ENCODE measurements at regions not wholly inside any gene's neighbourhood (a gene's known extent, or its start where the extent isn't known, plus 50 kb on each side); places are given as distances from the start of the nearest gene placed in this dataset.

GRCh38 chr22:26777156-26777801, 119.9 kb downstream of the MIAT start:
- TF ChIP-seq JUND (IDR thresholded peaks at IDR 0.05; ENCODE audit: low read depth): no peak
- peak; percentile 26 to 88 for DNase-seq (ENCODE audit: low read depth in 1 of 2, low spot score in 1 of 2)
- in situ Hi-C loops (cut with HindIII; ENCODE audit: low pct_unique_long_range_greater_than_20kb, low sequenced_read_pairs): no loop called here

DNA sequence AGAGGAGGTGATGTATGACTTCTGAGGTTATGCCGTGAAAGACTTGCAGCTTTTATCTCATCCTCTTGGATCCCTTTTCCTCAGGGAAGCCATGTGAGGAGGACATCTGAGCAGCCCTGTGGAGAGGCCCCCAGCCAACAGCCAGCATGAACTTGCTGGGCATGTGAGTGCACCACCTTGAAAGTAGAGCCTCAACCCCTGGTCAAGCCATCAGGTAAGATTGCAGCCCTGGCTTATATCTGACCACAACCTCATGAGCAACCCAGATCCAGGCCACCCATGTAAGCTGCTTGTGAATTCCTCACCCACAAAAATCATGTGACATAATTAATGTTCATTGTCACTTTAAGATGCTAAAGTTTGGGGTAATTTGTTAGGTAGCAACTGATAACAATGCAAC, 121.0 kb downstream of the MIAT start:
- in situ Hi-C loops (cut with HindIII; ENCODE audit: low pct_unique_long_range_greater_than_20kb, low sequenced_read_pairs): no loop called here

DNA sequence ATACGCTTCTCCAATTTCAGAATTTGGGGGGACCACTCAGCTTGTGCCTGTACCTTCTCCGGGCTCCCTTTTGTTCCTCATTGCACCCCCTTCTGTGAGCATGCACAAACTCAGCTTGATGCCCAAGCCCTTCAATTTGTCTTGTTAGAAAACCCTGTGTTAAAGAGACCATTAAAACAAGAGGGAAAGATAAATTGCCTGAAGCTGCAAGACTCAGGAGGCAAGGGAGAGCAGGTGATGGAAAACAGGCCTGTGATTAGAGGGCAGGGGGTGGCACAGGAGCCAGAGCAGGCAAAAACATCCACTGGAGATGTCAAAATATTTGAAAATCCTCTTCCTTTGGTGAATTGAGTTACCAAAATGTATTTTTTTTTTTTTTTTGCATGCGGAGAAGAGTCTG, 121.7 kb downstream of the MIAT start:
- no peak for DNase-seq (ENCODE audit: low read depth in 1 of 2, low spot score in 1 of 2)
- TF ChIP-seq JUND (IDR thresholded peaks at IDR 0.05; ENCODE audit: low read depth): no peak
- in situ Hi-C loops (cut with HindIII; ENCODE audit: low pct_unique_long_range_greater_than_20kb, low sequenced_read_pairs): no loop called here

More for the DNA sequence above, 121.0 kb downstream of the MIAT start:
- TF ChIP-seq JUND (IDR thresholded peaks at IDR 0.05; ENCODE audit: low read depth): no peak
- no peak for DNase-seq (ENCODE audit: low read depth in 1 of 2, low spot score in 1 of 2)

DNA sequence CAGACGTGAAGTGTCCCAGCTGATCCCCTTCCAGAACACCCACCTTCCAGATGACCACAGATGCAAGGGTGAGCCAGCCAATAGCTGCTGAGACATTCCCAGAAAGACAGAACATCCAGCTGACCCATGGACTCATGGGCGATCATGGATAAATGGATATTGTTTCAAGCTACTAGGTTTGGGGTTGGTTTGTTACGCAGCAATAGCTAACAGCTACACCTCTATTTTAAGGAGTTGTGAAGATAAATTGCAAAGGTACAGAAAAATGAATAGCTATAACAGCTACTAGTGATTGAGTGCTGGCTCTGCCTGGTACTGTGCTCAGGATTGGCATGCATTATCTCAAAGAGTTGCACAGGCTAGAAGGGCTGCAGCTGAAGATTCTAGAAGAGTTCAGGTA, 122.5 kb downstream of the MIAT start:
- no peak for DNase-seq (ENCODE audit: low read depth in 1 of 2, low spot score in 1 of 2)
- TF ChIP-seq JUND (IDR thresholded peaks at IDR 0.05; ENCODE audit: low read depth): no peak
- in situ Hi-C loops (cut with HindIII; ENCODE audit: low pct_unique_long_range_greater_than_20kb, low sequenced_read_pairs): no loop called here

DNA sequence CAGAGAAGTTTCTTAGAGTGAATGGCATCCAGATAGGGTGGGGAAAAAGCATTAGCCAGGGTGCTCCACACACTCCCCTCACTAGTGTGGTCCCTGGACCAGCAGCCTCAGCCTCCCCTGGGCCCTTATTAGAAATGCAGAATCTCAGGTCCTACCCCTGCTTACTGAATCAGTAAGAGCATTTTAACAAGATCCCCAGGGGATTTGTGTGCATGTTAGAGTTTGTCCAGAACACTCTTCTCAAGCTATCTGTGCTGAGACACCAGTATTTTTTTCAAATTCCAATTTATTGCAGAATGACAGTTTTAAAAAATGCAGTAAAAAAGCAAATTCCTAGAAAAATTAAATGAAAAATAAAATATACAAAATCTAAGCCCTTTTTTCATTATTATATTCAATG, 123.1 kb downstream of the MIAT start:
- TF ChIP-seq JUND (IDR thresholded peaks at IDR 0.05; ENCODE audit: low read depth): no peak
- in situ Hi-C loops (cut with HindIII; ENCODE audit: low pct_unique_long_range_greater_than_20kb, low sequenced_read_pairs): no loop called here
- no peak for DNase-seq (ENCODE audit: low read depth in 1 of 2, low spot score in 1 of 2)

DNA sequence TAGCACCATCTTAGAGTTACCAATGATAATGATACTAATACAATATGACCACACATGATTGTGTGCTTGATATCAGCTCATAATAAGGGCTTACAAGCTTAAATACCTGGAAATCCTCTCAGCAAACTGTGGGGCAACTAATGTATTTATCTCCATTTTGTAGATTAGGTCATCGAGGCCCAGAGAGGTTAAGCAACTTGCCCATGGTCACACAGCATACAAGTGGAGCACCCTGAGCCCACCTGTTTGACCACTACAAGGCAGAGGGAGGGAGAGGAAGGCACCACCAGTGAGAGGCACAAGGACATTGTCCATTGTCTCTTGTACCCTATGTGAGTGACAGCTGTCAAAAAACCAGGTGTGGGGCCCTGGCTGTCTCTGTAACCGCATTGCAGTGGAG, 123.7 kb downstream of the MIAT start:
- TF ChIP-seq JUND (IDR thresholded peaks at IDR 0.05; ENCODE audit: low read depth): no peak
- DNase-seq (ENCODE audit: low read depth in 1 of 2, low spot score in 1 of 2): no peak
- in situ Hi-C loops (cut with HindIII; ENCODE audit: low pct_unique_long_range_greater_than_20kb, low sequenced_read_pairs): no loop called here

- no peak for TF ChIP-seq JUND (IDR thresholded peaks at IDR 0.05; ENCODE audit: low read depth)
- in situ Hi-C loops (cut with HindIII; ENCODE audit: low pct_unique_long_range_greater_than_20kb, low sequenced_read_pairs): no loop called here
- no peak for DNase-seq (ENCODE audit: low read depth in 1 of 2, low spot score in 1 of 2)
Observed at GRCh38 chr22:26781596-26781995, 124.2 kb downstream of the MIAT start.

- TF ChIP-seq JUND (IDR thresholded peaks at IDR 0.05; ENCODE audit: low read depth): no peak
- DNase-seq (ENCODE audit: low read depth in 1 of 2, low spot score in 1 of 2): peak; percentile 38 to 82
- in situ Hi-C loops (cut with HindIII; ENCODE audit: low pct_unique_long_range_greater_than_20kb, low sequenced_read_pairs): no loop called here
Observed at GRCh38 chr22:26783885-26784284, 126.5 kb downstream of the MIAT start.

DNA sequence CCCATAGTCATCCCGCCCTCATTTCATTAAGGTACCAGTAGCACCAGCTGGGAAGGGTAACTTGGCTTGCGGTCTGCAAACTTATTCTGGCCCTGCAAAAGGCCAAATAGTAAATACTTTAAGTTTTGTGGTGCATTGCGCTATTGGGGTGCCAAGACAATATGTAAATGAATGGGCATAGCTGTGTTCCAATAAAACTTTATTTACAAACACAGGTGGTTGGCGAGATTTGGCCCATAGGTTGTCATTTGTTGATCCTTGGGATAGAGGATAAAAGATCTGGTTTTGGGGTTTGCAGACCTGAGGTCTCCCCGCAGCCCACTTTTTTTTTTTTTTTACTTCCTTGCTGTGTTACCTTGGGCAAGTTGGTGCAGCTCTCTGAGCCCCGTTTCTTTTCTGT, 127.4 kb downstream of the MIAT start:
- TF ChIP-seq JUND (IDR thresholded peaks at IDR 0.05; ENCODE audit: low read depth): no peak
- in situ Hi-C loops (cut with HindIII; ENCODE audit: low pct_unique_long_range_greater_than_20kb, low sequenced_read_pairs): no loop called here
- DNase-seq (ENCODE audit: low read depth in 1 of 2, low spot score in 1 of 2): no peak

DNA sequence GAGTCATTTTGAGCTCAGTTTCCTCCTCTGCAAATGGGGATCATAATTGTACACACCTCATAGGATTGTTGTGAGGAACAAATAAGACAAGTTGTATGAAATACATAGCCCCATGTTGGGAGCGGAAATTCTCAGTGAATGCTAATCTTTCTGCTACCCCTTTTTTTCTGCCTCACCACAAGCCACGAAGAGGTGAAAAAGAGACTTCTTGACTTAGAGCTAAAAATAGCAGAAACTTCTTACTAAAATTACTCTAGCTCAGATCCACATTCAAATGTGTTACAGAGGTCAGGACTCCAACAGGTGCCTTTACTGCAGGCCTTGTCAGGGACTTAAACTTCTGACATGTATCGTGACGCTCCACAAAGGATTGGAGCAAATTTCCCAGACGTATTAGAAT, 128.5 kb downstream of the MIAT start:
- in situ Hi-C loops (cut with HindIII; ENCODE audit: low pct_unique_long_range_greater_than_20kb, low sequenced_read_pairs): no loop called here
- no peak for DNase-seq (ENCODE audit: low read depth in 1 of 2, low spot score in 1 of 2)
- TF ChIP-seq JUND (IDR thresholded peaks at IDR 0.05; ENCODE audit: low read depth): no peak

DNA sequence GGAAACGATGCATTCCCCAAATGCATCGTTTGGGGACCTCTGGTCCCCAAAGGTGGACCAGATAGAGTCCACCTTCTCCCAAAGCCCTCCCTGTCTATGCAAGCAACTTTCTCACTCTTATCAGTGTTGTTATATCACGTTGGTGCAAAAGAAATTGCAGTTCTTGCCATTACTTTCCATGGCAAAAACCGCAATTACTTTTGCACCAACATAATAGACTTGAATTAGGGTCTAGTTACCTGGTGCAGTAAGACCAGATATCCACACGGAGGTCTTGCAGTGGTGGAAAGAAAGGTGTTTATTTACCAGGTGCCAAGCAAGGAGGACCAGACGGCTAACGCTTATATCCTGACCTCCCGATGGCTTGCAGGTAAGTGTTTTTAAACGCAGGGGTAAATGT, 129.0 kb downstream of the MIAT start:
- DNase-seq (ENCODE audit: low read depth in 1 of 2, low spot score in 1 of 2): no peak
- in situ Hi-C loops (cut with HindIII; ENCODE audit: low pct_unique_long_range_greater_than_20kb, low sequenced_read_pairs): no loop called here
- TF ChIP-seq JUND (IDR thresholded peaks at IDR 0.05; ENCODE audit: low read depth): no peak

- TF ChIP-seq JUND (IDR thresholded peaks at IDR 0.05; ENCODE audit: low read depth): no peak
- in situ Hi-C loops (cut with HindIII; ENCODE audit: low pct_unique_long_range_greater_than_20kb, low sequenced_read_pairs): no loop called here
- no peak for DNase-seq (ENCODE audit: low read depth in 1 of 2, low spot score in 1 of 2)
Observed at GRCh38 chr22:26789951-26790350, 132.6 kb downstream of the MIAT start.

DNA sequence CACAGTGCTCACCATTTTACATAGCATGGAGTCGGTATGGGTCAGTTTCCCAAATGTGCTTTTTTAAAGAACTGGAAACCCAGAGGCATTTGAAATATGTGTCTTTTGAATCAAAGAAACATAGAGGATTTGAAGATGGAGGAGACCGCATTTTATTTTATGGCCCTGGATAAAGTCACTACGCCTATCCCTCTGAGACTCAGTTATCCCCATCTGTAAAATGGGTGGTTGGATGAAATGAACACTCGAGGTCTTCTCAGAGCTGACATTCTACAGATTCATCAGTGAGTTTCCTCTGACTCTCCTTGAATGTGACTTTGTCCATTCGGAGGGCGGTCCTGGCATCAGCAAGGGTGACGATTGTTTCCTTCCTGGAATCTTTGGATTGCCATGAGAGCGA, 135.1 kb downstream of the MIAT start:
- TF ChIP-seq JUND (IDR thresholded peaks at IDR 0.05; ENCODE audit: low read depth): no peak
- no peak for DNase-seq (ENCODE audit: low read depth in 1 of 2, low spot score in 1 of 2)
- in situ Hi-C loops (cut with HindIII; ENCODE audit: low pct_unique_long_range_greater_than_20kb, low sequenced_read_pairs): no loop called here

DNA sequence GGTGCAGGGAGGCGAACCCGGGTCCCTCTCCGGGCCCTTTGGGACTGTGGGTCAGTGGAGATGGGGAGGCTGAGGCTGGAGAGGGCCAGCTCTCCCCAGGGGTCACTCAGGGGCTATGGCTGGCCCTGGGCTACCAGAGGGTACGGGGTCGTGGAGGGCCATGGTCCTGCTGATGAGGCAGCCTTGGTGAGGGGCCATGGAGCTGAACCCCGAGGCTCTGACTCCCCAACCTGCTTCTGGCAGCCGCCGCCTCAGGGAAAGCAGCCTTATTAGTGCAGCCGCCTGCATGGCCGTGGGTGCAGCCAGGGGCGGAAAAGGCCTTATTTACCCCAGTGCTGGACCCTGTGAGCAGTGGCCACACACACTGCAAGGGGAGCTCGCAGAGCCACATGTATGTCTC, 139.4 kb downstream of the MIAT start:
- no peak for TF ChIP-seq JUND (IDR thresholded peaks at IDR 0.05; ENCODE audit: low read depth)
- in situ Hi-C loops (cut with HindIII; ENCODE audit: low pct_unique_long_range_greater_than_20kb, low sequenced_read_pairs): no loop called here
- no peak for DNase-seq (ENCODE audit: low read depth in 1 of 2, low spot score in 1 of 2)
